Occipital lobe (tissue), 1 donor: ENCODE measurements at regions not wholly inside any gene's neighbourhood (a gene's known extent, or its start where the extent isn't known, plus 50 kb on each side); places are given as distances from the start of the nearest gene placed in this dataset.

Experiments
- DNase-seq: peaks from one replicate; lab custom pipeline; 2025; lab: John Stamatoyannopoulos, UW

GRCh38 chr13:80477661-80478443, 136.9 kb upstream of the SPRY2 start:
- no peak for DNase-seq

- no peak for DNase-seq
These were observed 136.0 kb upstream of the SPRY2 start for GRCh38 chr13:80476953-80477352.

DNA sequence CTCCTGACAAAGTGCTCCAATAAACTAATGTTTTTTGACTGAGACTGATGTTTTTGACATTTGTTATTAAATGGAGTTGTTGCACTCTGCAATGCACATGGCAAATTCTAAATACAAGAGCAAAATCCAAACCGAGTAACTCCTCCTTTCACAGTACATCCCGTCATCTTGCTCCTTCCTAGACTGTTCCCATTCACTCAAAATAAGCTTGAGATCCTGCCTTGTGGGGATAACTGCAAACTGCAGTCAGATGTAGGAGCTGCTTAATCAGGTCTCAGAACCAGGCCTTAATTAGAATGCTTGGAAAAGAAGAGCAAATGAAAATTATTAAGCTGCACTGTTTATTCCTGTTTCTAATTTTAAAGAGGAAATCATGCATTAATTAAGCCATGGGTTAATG, 134.8 kb upstream of the SPRY2 start:
- DNase-seq, result no peak

GRCh38 chr13:80473695-80474094, 132.8 kb upstream of the SPRY2 start:
- no peak for DNase-seq

- DNase-seq, result peak; percentile 40
These were observed 129.0 kb upstream of the SPRY2 start for GRCh38 chr13:80469853-80470381.

DNA sequence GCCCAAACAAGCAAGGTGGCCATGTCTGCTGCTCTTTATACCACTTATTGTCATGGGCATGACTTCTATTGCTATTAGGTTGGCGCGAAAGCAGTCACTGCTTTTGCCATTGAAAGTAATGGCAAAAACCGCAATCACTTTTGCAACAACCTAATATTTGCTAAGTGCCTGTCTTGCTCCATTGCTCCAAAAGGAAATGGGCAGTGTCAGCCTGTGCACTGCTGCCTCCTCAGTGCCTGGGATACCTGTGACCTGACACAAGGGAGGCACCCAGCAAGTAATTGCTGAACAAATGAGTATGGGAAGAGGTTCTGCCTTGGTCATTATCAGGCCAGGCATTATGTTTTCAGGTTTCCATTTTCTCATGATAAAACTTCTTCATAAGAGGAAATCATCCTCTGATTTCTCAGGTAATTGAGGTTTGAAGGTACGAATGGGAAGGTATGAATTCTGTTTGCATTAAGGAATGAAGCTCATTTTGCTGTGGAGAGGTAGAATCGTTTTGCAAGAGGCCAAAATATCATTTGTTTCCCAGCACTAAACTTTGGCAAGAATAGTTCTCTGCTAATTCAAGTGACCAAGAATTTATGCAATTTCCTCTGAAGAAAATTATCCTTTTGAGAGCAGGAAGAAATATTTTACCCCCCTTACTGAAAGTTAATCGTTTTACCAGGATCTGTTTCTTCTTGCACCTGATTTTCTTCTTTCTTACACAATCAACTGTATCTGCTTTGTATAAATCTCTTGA, 128.4 kb upstream of the SPRY2 start:
- no peak for DNase-seq

GRCh38 chr13:80465321-80465720, 124.4 kb upstream of the SPRY2 start:
- DNase-seq, result no peak

DNA sequence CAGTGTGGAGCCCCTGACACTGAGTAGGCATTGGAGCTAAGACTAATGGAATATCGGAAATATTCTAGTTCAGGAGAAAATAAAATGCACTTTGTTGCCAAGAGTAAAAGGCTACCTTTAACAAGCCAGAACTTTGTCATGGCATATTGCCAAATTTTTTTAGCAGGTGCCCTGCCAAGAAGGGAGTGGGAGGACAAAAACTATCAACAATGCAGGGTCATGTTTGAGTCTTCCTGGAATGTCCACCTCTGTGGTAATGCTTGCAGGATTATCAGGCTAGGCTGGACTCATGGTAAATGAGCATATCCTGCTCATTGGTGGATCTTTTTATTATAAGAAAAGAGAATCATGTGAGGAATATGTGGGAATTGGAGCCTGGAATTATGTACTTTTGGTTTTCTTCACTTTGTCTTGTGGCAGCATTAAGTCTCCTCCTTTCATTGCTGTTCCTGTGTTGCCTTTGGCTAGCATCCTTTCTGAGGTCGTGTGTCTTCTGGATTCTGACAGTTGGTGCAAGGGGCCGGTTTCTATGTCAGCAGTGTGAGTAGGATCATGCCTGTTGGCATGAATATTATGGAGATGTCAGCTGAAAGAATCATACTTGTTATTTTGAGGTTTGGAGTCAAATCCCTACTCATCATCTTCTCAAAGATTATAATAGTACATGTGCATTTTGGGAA, 122.9 kb upstream of the SPRY2 start:
- no peak for DNase-seq

DNA sequence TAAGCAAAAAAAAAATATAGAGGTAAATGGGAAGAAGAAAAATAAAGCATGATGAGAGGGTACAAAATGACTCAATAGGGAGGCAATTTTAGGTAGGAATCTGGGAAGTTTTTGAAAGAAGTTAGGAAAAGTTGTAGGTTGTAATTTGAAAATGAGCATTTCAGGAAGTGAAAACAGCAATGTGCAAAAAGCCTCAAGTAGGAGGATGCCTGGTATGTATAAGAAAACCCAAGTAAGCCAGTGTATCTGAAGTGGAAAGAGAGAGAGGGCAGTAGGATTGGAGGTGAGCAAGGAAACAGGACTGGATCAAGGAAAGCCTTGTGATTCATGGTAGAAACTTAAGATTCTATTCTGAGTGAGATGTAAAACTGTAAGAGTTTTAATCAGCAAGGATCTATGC, 121.6 kb upstream of the SPRY2 start:
- DNase-seq, result no peak

GRCh38 chr13:80462037-80462436, 121.1 kb upstream of the SPRY2 start:
- no peak for DNase-seq

DNA sequence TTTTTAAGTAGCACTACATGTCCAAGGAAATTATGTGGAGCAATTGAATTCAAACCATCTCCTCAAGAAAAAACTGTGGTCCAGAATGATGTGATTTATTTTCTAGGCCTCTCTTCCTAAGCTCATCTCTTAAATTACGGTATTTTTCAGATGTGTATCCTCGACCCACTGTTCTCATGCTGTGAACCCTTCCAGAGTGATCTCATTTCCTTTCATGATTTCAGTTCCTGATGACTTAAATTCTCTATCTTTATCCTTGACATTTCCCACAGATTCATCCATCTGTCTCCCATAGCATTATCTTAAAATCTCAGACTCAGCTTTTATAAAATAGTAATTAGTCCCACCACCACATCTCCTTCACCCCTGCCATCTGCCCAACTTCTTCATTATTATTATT, 117.6 kb upstream of the SPRY2 start:
- DNase-seq, result no peak

GRCh38 chr13:80454245-80454644, 113.3 kb upstream of the SPRY2 start:
- no peak for DNase-seq

- DNase-seq, result no peak
These were observed 111.4 kb upstream of the SPRY2 start for GRCh38 chr13:80452279-80452678.

GRCh38 chr13:80451641-80452040, 110.7 kb upstream of the SPRY2 start:
- no peak for DNase-seq

GRCh38 chr13:80450386-80450785, 109.5 kb upstream of the SPRY2 start:
- no peak for DNase-seq

DNA sequence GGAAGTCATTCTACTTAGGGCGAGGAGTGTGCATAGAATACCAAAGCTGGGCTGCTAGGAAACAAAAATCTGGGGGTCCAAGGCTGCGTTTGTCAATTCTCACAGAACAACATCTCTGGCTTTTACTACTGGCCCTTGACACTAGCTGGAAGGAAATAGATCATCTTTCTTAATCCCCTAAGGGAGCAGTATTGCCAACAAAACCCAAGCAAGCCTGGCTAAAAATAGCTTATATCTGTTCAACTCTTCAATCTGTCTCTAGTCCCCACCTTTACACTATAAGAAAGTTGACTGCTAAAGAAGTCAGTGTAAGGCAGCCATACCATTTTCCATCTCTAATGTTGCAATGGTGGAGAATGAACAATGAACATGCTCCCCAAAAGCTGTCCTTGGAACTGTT, 107.8 kb upstream of the SPRY2 start:
- DNase-seq, result no peak

GRCh38 chr13:80447747-80448146, 106.8 kb upstream of the SPRY2 start:
- no peak for DNase-seq

GRCh38 chr13:80444240-80445015, 103.5 kb upstream of the SPRY2 start:
- no peak for DNase-seq

DNA sequence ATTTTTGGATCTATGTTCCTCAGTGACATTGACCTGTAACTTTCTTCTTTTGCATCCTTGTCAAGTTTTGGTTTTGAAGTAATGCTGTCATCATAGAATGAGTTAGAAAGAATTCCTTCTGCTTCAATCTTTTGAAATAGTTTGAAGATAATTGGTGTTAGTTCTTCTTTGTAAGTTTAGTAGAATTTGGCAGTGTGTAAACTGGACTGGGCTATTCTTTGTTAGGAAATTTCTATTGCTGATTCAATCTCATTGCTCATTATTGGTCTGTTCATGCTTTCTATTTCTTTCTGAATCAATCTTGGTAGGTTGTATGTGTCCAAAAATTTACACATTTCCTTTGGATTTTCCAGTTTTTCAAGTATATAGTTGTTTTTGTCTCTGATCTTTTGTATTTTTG, 101.7 kb upstream of the SPRY2 start:
- no peak for DNase-seq

DNA sequence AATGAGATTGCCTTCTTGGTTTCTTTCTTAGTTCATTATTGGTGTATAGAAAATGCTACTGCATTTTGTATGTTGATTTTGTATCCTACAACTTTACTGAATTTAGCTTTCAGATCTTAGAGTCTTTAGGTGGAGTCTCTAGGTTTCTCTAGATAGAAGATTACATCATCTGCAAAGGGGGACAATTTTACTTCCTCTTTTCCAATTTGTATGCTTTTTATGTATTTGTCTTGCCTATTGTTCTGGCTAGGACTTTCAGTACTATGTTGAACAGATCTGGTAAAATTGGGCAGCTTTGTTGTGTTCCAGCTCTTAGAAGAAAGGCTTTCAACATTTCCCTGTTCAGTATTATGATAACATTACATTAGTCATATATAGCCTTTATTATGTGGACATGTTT, 101.0 kb upstream of the SPRY2 start:
- DNase-seq, result no peak

DNA sequence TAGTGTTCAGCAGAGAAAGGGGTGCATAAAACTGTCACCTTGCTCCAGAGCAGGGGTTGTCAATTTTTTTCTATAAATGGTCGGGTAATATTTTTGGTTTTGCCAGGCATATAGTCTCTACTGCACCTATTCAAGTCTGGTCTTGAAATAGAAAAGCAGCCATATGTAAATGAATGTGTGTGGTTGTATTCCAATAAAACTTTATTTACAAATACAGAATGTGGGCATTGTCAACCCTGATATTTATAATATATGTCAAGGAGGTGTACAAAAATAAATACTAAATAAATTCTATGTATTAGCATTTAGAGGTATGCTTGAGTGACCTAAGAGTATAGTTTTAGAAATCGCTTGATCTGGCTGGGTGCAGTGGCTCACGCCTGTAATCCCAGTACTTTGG, 97.6 kb upstream of the SPRY2 start:
- DNase-seq, result no peak

DNA sequence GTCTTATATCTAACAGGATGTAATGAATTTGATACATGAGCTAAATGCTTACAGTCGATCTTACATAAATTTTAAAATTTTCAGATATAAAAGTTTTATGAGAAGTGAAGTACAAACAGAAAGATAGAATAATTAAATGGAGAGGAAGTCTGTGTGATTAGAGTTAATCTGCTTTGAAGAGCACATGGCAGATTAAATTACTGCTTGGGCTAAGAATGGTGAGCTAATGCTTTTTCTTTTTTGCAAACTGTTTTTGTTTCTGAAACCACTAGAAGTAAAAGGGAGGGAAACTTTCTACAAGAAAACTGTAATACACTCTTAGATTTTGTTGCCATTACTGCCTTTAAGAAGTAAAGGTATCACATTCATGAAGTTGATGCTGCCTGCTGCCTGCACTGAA, 96.3 kb upstream of the SPRY2 start:
- no peak for DNase-seq
